H9 (cell line): ENCODE measurements at regions not wholly inside any gene's neighbourhood (a gene's known extent, or its start where the extent isn't known, plus 50 kb on each side); places are given as distances from the start of the nearest gene placed in this dataset.

Experiments used
- DNase-seq: peaks from one replicate; pipeline ENCODE4 v3.0.0-alpha.2; 2017
- H2AFZ ChIP-seq: one replicate; pipeline ENCODE4 v1.6.1; 2013; ENCODE audit warnings: mild to moderate bottlenecking, low read length, control low read depth, moderate library complexity
- H2AK5ac ChIP-seq: 2 replicates; pipeline ENCODE4 v1.6.1; 2013; ENCODE audit warnings: low read length, control low read depth, mixed read lengths; ENCODE audit not compliant: insufficient read length
- H2BK120ac ChIP-seq: one replicate; pipeline ENCODE4 v1.6.1; 2013; ENCODE audit warnings: low read depth, mild to moderate bottlenecking, low read length, control low read depth, inconsistent platforms; ENCODE audit not compliant: poor library complexity, severe bottlenecking
- H2BK12ac ChIP-seq: 2 replicates; pipeline ENCODE4 v1.6.1; 2013; ENCODE audit warnings: low read length, control low read depth, mixed read lengths, low read depth; ENCODE audit not compliant: insufficient read length
- H2BK15ac ChIP-seq: 2 replicates; pipeline ENCODE4 v1.6.1; 2013; ENCODE audit warnings: low read depth, low read length, control low read depth
- H2BK20ac ChIP-seq: one replicate; pipeline ENCODE4 v1.6.1; 2013; ENCODE audit warnings: low read depth, mild to moderate bottlenecking, low read length, control low read depth, inconsistent platforms; ENCODE audit not compliant: poor library complexity, severe bottlenecking
- H2BK5ac ChIP-seq: 2 replicates; pipeline ENCODE4 v1.6.1; 2013; ENCODE audit warnings: low read length, control low read depth, mixed read lengths; ENCODE audit not compliant: insufficient read length
- H3K14ac ChIP-seq: 2 replicates; pipeline ENCODE4 v1.6.1; 2013; ENCODE audit warnings: low read length, control low read depth; ENCODE audit not compliant: insufficient read depth
- H3K18ac ChIP-seq: 2 replicates; pipeline ENCODE4 v1.6.1; 2013; ENCODE audit warnings: low read depth, mild to moderate bottlenecking, mixed read lengths, low read length, control low read depth; ENCODE audit not compliant: insufficient read length
- H3K23ac ChIP-seq: 2 replicates; pipeline ENCODE4 v1.6.1; 2013; ENCODE audit warnings: low read length, control low read depth, mixed read lengths, low read depth; ENCODE audit not compliant: insufficient read length
- H3K23me2 ChIP-seq: 2 replicates; pipeline ENCODE4 v1.6.1; 2013; ENCODE audit warnings: low read depth, mild to moderate bottlenecking, mixed read lengths, low read length, control low read depth; ENCODE audit not compliant: insufficient read length, poor library complexity, severe bottlenecking
- H3K27ac ChIP-seq: 2 replicates; pipeline ENCODE4 v1.5.1; 2013; ENCODE audit warnings: low read length, control low read depth, mixed read lengths, low read depth; ENCODE audit not compliant: insufficient read length
- H3K27me3 ChIP-seq: 2 replicates; pipeline ENCODE4 v1.6.1; 2013; ENCODE audit warnings: low read length, control low read depth, inconsistent platforms; ENCODE audit not compliant: insufficient read depth
- H3K4ac ChIP-seq: 2 replicates; pipeline ENCODE4 v1.6.1; 2013; ENCODE audit warnings: low read depth, mild to moderate bottlenecking, control low read depth, inconsistent platforms, low read length, moderate library complexity
- H3K4me1 ChIP-seq: 2 replicates; pipeline ENCODE4 v1.6.1; 2013; ENCODE audit warnings: low read length, control low read depth, inconsistent platforms; ENCODE audit not compliant: insufficient read depth
- H3K4me2 ChIP-seq: 2 replicates; pipeline ENCODE4 v1.6.1; 2013; ENCODE audit warnings: low read length, control low read depth, mixed read lengths; ENCODE audit not compliant: insufficient read length, insufficient read depth
- H3K56ac ChIP-seq: 2 replicates; pipeline ENCODE4 v1.6.1; 2013; ENCODE audit warnings: low read depth, mild to moderate bottlenecking, mixed read lengths, low read length, control low read depth; ENCODE audit not compliant: insufficient read length
- H3K79me1 ChIP-seq: 2 replicates; pipeline ENCODE4 v1.6.1; 2013; ENCODE audit warnings: low read depth, mild to moderate bottlenecking, moderate library complexity, low read length, control low read depth, inconsistent platforms; ENCODE audit not compliant: insufficient read depth, poor library complexity, severe bottlenecking
- H3K79me2 ChIP-seq: 2 replicates; pipeline ENCODE4 v1.6.1; 2013; ENCODE audit warnings: low read length, control low read depth, inconsistent platforms; ENCODE audit not compliant: insufficient read depth
- H3K9ac ChIP-seq: 2 replicates; pipeline ENCODE4 v1.6.1; 2013; ENCODE audit warnings: low read length, control low read depth, mixed read lengths; ENCODE audit not compliant: insufficient read length; ENCODE audit errors: extremely low read depth
- H3K9me3 ChIP-seq: one replicate; pipeline ENCODE4 v1.6.1; 2013; ENCODE audit warnings: low read depth, low read length, inconsistent platforms; ENCODE audit not compliant: control insufficient read depth
- H3T11ph ChIP-seq: one replicate; pipeline ENCODE4 v1.6.1; 2013; ENCODE audit warnings: mild to moderate bottlenecking, low read length, control low read depth, inconsistent platforms
- H4K20me1 ChIP-seq: one replicate; pipeline ENCODE4 v1.6.1; 2013; ENCODE audit not compliant: control insufficient read depth, insufficient read length, insufficient read depth
- H4K5ac ChIP-seq: 2 replicates; pipeline ENCODE4 v1.6.1; 2013; ENCODE audit warnings: low read depth, mild to moderate bottlenecking, mixed read lengths, low read length, control low read depth; ENCODE audit not compliant: insufficient read length
- H4K8ac ChIP-seq: replicated peaks from 2 replicates; pipeline ENCODE4 v1.6.1; 2013; ENCODE audit warnings: low read length, control low read depth, mixed read lengths, low read depth; ENCODE audit not compliant: insufficient read length
- H4K91ac ChIP-seq: 2 replicates; pipeline ENCODE4 v1.6.1; 2013; ENCODE audit warnings: low read depth, mild to moderate bottlenecking, moderate library complexity, mixed read lengths, low read length, control low read depth; ENCODE audit not compliant: insufficient read length
- H3K27ac Mint-ChIP-seq, 3 experiments: 2 replicates in 2 of 3; 3 replicates in 1 of 3; pipeline ENCODE4 v1.8.0; 2020 to 2021; ENCODE audit warnings: mixed read lengths in 3 of 3, mild to moderate bottlenecking in 1 of 3, moderate library complexity in 1 of 3
- H3K27me3 Mint-ChIP-seq: 2 replicates; pipeline ENCODE4 v1.8.0; 2021; ENCODE audit warnings: low read depth, mild to moderate bottlenecking, moderate library complexity, mixed read lengths
- H3K36me3 Mint-ChIP-seq, 3 experiments: 2 replicates in 2 of 3; 3 replicates in 1 of 3; pipeline ENCODE4 v1.8.0; 2020 to 2021; ENCODE audit warnings: low read depth in 3 of 3, mixed read lengths in 3 of 3; ENCODE audit not compliant: insufficient read depth in 1 of 3
- H3K4me1 Mint-ChIP-seq, 2 experiments: 2 replicates each; pipeline ENCODE4 v1.8.0; 2020; ENCODE audit warnings: mixed read lengths in 2 of 2
- H3K4me3 Mint-ChIP-seq, 2 experiments: 2 replicates in 1 of 2; 3 replicates in 1 of 2; pipeline ENCODE4 v1.8.0; 2020 to 2021; ENCODE audit warnings: mild to moderate bottlenecking in 2 of 2, mixed read lengths in 2 of 2, moderate library complexity in 1 of 2
- H3K9me3 Mint-ChIP-seq, 2 experiments: 2 replicates in 1 of 2; 3 replicates in 1 of 2; pipeline ENCODE4 v1.8.0; 2020; ENCODE audit warnings: mild to moderate bottlenecking in 2 of 2, mixed read lengths in 2 of 2, moderate library complexity in 1 of 2
- CTCF ChIP-seq: fragments of 200-600 bp; sonication (generic); conservative IDR thresholded peaks from 3 replicates; pipeline ENCODE4 v1.8.0; 2021; ENCODE audit warnings: antibody characterized with exemption, mild to moderate bottlenecking
- WGBS: extraction: QIAGEN DNeasy Blood & Tissue Kit; methylation state at CpG from one replicate; pipeline ENCODE4 v1.1.7; 2013; ENCODE audit warnings: missing lambda C conversion rate, low lambda C conversion rate, mixed read lengths; ENCODE audit not compliant: insufficient read length; ENCODE audit errors: extremely low coverage; 5-methylcytosine and 5-hydroxymethylcytosine counted together

GRCh38 chr16:7113395-7113794 lies 219.2 kb upstream of the RBFOX1 start:
- Histone ChIP-seq H3K14ac (no peak overlapping the region), H3K79me2 (no peaks in the 10 kb centered on the region), H4K5ac (no peak overlapping the region), H3K4me1 (no peaks in the 10 kb centered on the region), H3K23ac (no peak overlapping the region), H3K27ac (no peak overlapping the region), H4K8ac (no peak overlapping the region), H4K91ac (no peak overlapping the region), H3K56ac (no peak overlapping the region), H2BK120ac (no peak overlapping the region), H3K23me2 (no peaks in the 10 kb centered on the region), H2BK12ac (no peak overlapping the region), H2BK20ac (no peak overlapping the region), H2AFZ (no peak overlapping the region), H2BK5ac (no peak overlapping the region), H3K27me3 (no peaks in the 10 kb centered on the region), H3K9me3 (no peaks in the 10 kb centered on the region), H3K9ac (no peak overlapping the region), H3K4ac (no peak overlapping the region), H3K18ac (no peak overlapping the region), H4K20me1 (no peaks in the 10 kb centered on the region), H2BK15ac (no peak overlapping the region), H3K4me2 (no peak overlapping the region), H3T11ph (no peak overlapping the region), H2AK5ac (no peak overlapping the region), H3K79me1 (no peaks in the 10 kb centered on the region)
- H3K36me3 Mint-ChIP-seq, result no peaks in the 10 kb centered on the region
- no peak overlapping the region for H3K27ac Mint-ChIP-seq
- WGBS, result no CpG with 5 or more reads among the region's 2 CpGs
- DNase-seq, result no peak
- no peak for TF ChIP-seq CTCF
- no peaks in the 10 kb centered on the region for H3K9me3 Mint-ChIP-seq
- H3K4me3 Mint-ChIP-seq, result no peak overlapping the region
- H3K27me3 Mint-ChIP-seq, result peaks cover under 1% of the 10 kb centered on the region
- peaks cover 4 to 7% of the 10 kb centered on the region in 2 experiments; a peak in 3 of 4 replicates for H3K4me1 Mint-ChIP-seq
